ENCODE measurements at regions not wholly inside any gene's neighbourhood (a gene's known extent, or its start where the extent isn't known, plus 50 kb on each side); places are given as distances from the start of the nearest gene placed in this dataset.

- H3K79me2 ChIP-seq (ENCODE audit: insufficient read depth, low read length) = no peaks in the 10 kb centered on the region
- H3K4ac ChIP-seq (ENCODE audit: low read depth, low read length) = no peak overlapping the region
- no peak overlapping the region for H2BK120ac ChIP-seq (ENCODE audit: low read depth, low read length, poor library complexity, severe bottlenecking)
- no CpG with 5 or more reads among the region's 1 CpG for WGBS (ENCODE audit: extremely low coverage, insufficient read length, low lambda C conversion rate)
- H3K14ac ChIP-seq (ENCODE audit: insufficient read depth, low read length) = no peak overlapping the region
- no peak overlapping the region for H3K27ac ChIP-seq (ENCODE audit: insufficient read length, low read depth, low read length)
- no peak overlapping the region for H2AK5ac ChIP-seq (ENCODE audit: insufficient read length, low read length)
- H2BK12ac ChIP-seq (ENCODE audit: insufficient read length, low read depth, low read length) = no peak overlapping the region
- no peak overlapping the region for H3K23ac ChIP-seq (ENCODE audit: insufficient read length, low read depth, low read length)
- no peak overlapping the region for H4K91ac ChIP-seq (ENCODE audit: insufficient read length, low read depth, low read length)
- H3K9ac ChIP-seq (ENCODE audit: extremely low read depth, insufficient read length, low read length) = no peak overlapping the region
- no peak for DNase-seq
- H2BK20ac ChIP-seq (ENCODE audit: low read depth, low read length, poor library complexity, severe bottlenecking) = no peak overlapping the region
- Mint-ChIP-seq H3K4me1 (peaks cover 22% of the 10 kb centered on the region in 2 experiments), H3K4me3 (no peak overlapping the region), H3K27ac (no peak overlapping the region), H3K27me3 (ENCODE audit: low read depth) (no peaks in the 10 kb centered on the region), H3K9me3 (no peaks in the 10 kb centered on the region), H3K36me3 (ENCODE audit: insufficient read depth in 1 of 3, low read depth in 3 of 3) (no peaks in the 10 kb centered on the region)
- H4K20me1 ChIP-seq (ENCODE audit: control insufficient read depth, insufficient read depth, insufficient read length) = no peaks in the 10 kb centered on the region
- no peak overlapping the region for H2AFZ ChIP-seq (ENCODE audit: low read length)
- TF ChIP-seq CTCF (conservative IDR thresholded peaks at IDR 0.05) = no peak
- no peak overlapping the region for H3K18ac ChIP-seq (ENCODE audit: insufficient read length, low read depth, low read length)
- H3K56ac ChIP-seq (ENCODE audit: insufficient read length, low read depth, low read length) = no peak overlapping the region
- no peak overlapping the region for H4K5ac ChIP-seq (ENCODE audit: insufficient read length, low read depth, low read length)
- H4K8ac ChIP-seq (replicated peaks; ENCODE audit: insufficient read length, low read depth, low read length) = no peak overlapping the region
- H3K23me2 ChIP-seq (ENCODE audit: insufficient read length, low read depth, low read length, poor library complexity, severe bottlenecking) = no peaks in the 10 kb centered on the region
- H3K79me1 ChIP-seq (ENCODE audit: insufficient read depth, low read depth, low read length, poor library complexity, severe bottlenecking) = no peaks in the 10 kb centered on the region
- no peak overlapping the region for H2BK15ac ChIP-seq (ENCODE audit: low read depth, low read length)
- no peak overlapping the region for H2BK5ac ChIP-seq (ENCODE audit: insufficient read length, low read length)
- no peak overlapping the region for H3K4me2 ChIP-seq (ENCODE audit: insufficient read depth, insufficient read length, low read length)
- H3T11ph ChIP-seq (ENCODE audit: low read length) = no peak overlapping the region
- no peaks in the 10 kb centered on the region for H3K27me3 ChIP-seq (ENCODE audit: insufficient read depth, low read length)
- H3K9me3 ChIP-seq (ENCODE audit: control insufficient read depth, low read depth, low read length) = no peaks in the 10 kb centered on the region
- H3K4me1 ChIP-seq (ENCODE audit: insufficient read depth, low read length) = peaks cover 4% of the 10 kb centered on the region; the same call in 1 of the 2 replicates
These were observed 828.6 kb upstream of the POU3F3 start for GRCh38 chr2:104025295-104025694.

Measured in H9 (cell line).